Liver (tissue), 8 donors: ENCODE measurements at regions not wholly inside any gene's neighbourhood (a gene's known extent, or its start where the extent isn't known, plus 50 kb on each side); places are given as distances from the start of the nearest gene placed in this dataset.

Source experiments
- DNase-seq: peaks from one replicate; pipeline ENCODE4 v3.0.0-alpha.2; 2017; ENCODE audit warnings: low spot score
- H3K27ac ChIP-seq, 2 donors: one replicate each; pipeline ENCODE4 v1.7.0; 2013; ENCODE audit warnings: inconsistent platforms in 2 of 2, low read length in 2 of 2, control low read depth in 1 of 2, low read depth in 1 of 2, mild to moderate bottlenecking in 1 of 2
- H3K27me3 ChIP-seq, 4 donors: one replicate each; pipeline versions ENCODE4 v1.6.1 to v1.7.0; 2013; ENCODE audit warnings: low read length in 3 of 4, inconsistent platforms in 1 of 4, mild to moderate bottlenecking in 1 of 4, moderate library complexity in 1 of 4; ENCODE audit not compliant: control insufficient read depth in 4 of 4, insufficient read depth in 4 of 4
- H3K36me3 ChIP-seq, 4 donors: one replicate each; pipeline versions ENCODE4 v1.6.1 to v1.7.0; 2013; ENCODE audit warnings: low read length in 3 of 4, mild to moderate bottlenecking in 3 of 4, low read depth in 1 of 4, moderate library complexity in 1 of 4; ENCODE audit not compliant: control insufficient read depth in 4 of 4, insufficient read depth in 3 of 4
- H3K4me1 ChIP-seq, 4 donors: one replicate each; pipeline versions ENCODE4 v1.6.1 to v1.7.0; 2013; ENCODE audit warnings: low read length in 3 of 4, mild to moderate bottlenecking in 3 of 4, moderate library complexity in 1 of 4; ENCODE audit not compliant: control insufficient read depth in 4 of 4, insufficient read depth in 4 of 4
- H3K4me3 ChIP-seq, 3 donors: one replicate each; pipeline versions ENCODE4 v1.6.1 to v1.7.0; 2013; ENCODE audit warnings: low read length in 3 of 3, control low read depth in 1 of 3, low read depth in 1 of 3, mild to moderate bottlenecking in 1 of 3
- H3K9ac ChIP-seq, 2 donors: one replicate each; pipeline ENCODE4 v1.7.0; 2013; ENCODE audit warnings: low read length in 2 of 2, mild to moderate bottlenecking in 2 of 2, moderate library complexity in 2 of 2, control low read depth in 1 of 2, low read depth in 1 of 2
- H3K9me3 ChIP-seq, 4 donors: one replicate each; pipeline versions ENCODE4 v1.6.1 to v1.7.0; 2013; ENCODE audit warnings: low read length in 3 of 4; ENCODE audit not compliant: control insufficient read depth in 4 of 4
- EGR1 ChIP-seq, 2 donors: IDR thresholded peaks; 2 replicates each; pipeline ENCODE4 v1.6.1; 2016 to 2018; ENCODE audit warnings: antibody characterized with exemption in 2 of 2, low read depth in 2 of 2
- FOXA1 ChIP-seq: IDR thresholded peaks from 2 replicates; pipeline ENCODE4 v1.6.1; 2016; ENCODE audit warnings: antibody characterized with exemption
- FOXA2 ChIP-seq: IDR thresholded peaks from 2 replicates; pipeline ENCODE4 v1.6.1; 2016; ENCODE audit warnings: antibody characterized with exemption
- GABPA ChIP-seq, 2 donors: IDR thresholded peaks in 1 of 2; conservative IDR thresholded peaks in 1 of 2; 2 replicates each; pipeline ENCODE4 v1.6.1; 2016; ENCODE audit warnings: antibody characterized with exemption in 2 of 2, mild to moderate bottlenecking in 1 of 2, moderate library complexity in 1 of 2
- HNF4A ChIP-seq, 2 donors: conservative IDR thresholded peaks; 2 replicates each; pipeline ENCODE4 v1.6.1; 2016; ENCODE audit warnings: antibody characterized with exemption in 2 of 2, mild to moderate bottlenecking in 2 of 2
- HNF4G ChIP-seq: IDR thresholded peaks from 2 replicates; pipeline ENCODE4 v1.6.1; 2016; ENCODE audit warnings: antibody characterized with exemption
- JUND ChIP-seq, 2 donors: IDR thresholded peaks; 2 replicates each; pipeline ENCODE4 v1.6.1; 2016; ENCODE audit warnings: antibody characterized with exemption in 2 of 2
- NR2F2 ChIP-seq: IDR thresholded peaks from 2 replicates; pipeline ENCODE4 v1.6.1; 2016; ENCODE audit warnings: antibody characterized with exemption
- RAD21 ChIP-seq, 2 donors: IDR thresholded peaks; 2 replicates each; pipeline ENCODE4 v1.6.1; 2016; ENCODE audit warnings: antibody characterized with exemption in 2 of 2, mild to moderate bottlenecking in 2 of 2
- RXRA ChIP-seq, 2 donors: IDR thresholded peaks; 2 replicates each; pipeline ENCODE4 v1.6.1; 2017 to 2018; ENCODE audit warnings: antibody characterized with exemption in 2 of 2, mild to moderate bottlenecking in 1 of 2
- SP1 ChIP-seq: IDR thresholded peaks from 2 replicates; pipeline ENCODE4 v1.6.1; 2018; ENCODE audit warnings: antibody characterized with exemption, mild to moderate bottlenecking
- TAF1 ChIP-seq: conservative IDR thresholded peaks from 2 replicates; pipeline ENCODE4 v1.6.1; 2016; ENCODE audit warnings: antibody characterized with exemption, mild to moderate bottlenecking
- WGBS: extraction: QIAGEN DNeasy Blood & Tissue Kit; methylation state at CpG from one replicate; pipeline ENCODE4 v1.1.7; 2013; 5-methylcytosine and 5-hydroxymethylcytosine counted together
- TF ChIP-seq, protein P1 (sequence below): fragments of 150-350 bp; IDR thresholded peaks from 2 replicates; pipeline ENCODE4 v1.5.1; 2017; ENCODE audit warnings: improper control_type of control experiment, low read depth, low read length; ENCODE audit not compliant: missing input control
- TF ChIP-seq, protein P2 (sequence below): IDR thresholded peaks from 2 replicates; pipeline ENCODE4 v1.6.1; 2016; ENCODE audit warnings: antibody characterized with exemption
- TF ChIP-seq, protein P3 (sequence below): IDR thresholded peaks from 2 replicates; pipeline ENCODE4 v1.6.1; 2016; ENCODE audit warnings: antibody characterized with exemption, mild to moderate bottlenecking
- TF ChIP-seq, protein P4 (sequence below): IDR thresholded peaks from 2 replicates; pipeline ENCODE4 v1.6.1; 2016; ENCODE audit warnings: antibody characterized with exemption
- donor health status: healthy.
- donor health status: healthy.
- donor health status: healthy.
- donor health status: healthy.
- donor health status: healthy.

DNA sequence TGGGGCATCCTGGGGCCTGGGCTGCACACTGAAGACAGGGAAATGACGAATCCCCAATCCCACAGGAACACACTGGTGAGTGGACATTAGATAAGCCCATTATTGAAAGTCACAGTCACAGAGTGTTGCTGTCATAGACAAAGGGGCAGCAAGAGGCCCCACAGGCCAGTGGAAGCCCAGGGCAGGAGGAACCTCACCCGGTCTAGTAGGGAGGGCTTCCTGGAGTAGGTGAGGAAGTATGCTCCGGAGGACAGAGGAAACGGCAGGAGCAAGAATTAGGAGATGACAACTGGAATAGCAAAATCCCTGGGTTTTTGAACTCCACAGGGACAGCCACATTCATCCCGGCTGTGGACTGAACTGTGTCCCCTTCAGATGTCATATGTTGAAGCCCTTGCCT lies 101.2 kb downstream of the TPRA1 start:
- 93% methylated on average over 5 of the region's 5 CpGs for WGBS

DNA sequence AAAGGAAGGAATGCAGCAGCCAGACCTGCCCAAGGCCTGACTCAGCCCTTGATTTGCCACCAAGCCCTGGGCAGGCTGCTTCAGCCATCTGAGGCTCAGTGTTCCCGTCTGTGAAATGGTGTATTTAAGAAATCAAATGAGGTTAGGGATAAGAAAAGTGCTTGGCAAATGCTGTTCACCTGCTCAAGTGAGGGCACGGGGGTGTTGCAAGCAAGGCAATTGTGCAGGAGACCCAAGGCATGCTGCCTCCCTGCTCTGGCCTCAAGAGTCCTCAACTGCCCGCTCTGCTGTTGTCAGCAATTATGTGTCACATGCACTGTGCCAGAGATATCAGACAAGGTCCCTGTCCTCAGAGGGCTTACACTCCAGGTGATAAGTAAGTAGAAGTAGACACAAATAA lies 101.8 kb downstream of the TPRA1 start:
- no peaks in the 10 kb centered on the region for H3K36me3 ChIP-seq
- H3K27ac ChIP-seq: no peak overlapping the region
- H3K4me3 ChIP-seq: no peak overlapping the region
- H3K4me1 ChIP-seq: no peaks in the 10 kb centered on the region
- no peak for DNase-seq
- H3K9ac ChIP-seq: no peak overlapping the region
- H3K9me3 ChIP-seq: no peaks in the 10 kb centered on the region
- no peak for TF ChIP-seq HNF4A (conservative IDR thresholded peaks at IDR 0.05)
- TF ChIP-seq, protein P1, sequence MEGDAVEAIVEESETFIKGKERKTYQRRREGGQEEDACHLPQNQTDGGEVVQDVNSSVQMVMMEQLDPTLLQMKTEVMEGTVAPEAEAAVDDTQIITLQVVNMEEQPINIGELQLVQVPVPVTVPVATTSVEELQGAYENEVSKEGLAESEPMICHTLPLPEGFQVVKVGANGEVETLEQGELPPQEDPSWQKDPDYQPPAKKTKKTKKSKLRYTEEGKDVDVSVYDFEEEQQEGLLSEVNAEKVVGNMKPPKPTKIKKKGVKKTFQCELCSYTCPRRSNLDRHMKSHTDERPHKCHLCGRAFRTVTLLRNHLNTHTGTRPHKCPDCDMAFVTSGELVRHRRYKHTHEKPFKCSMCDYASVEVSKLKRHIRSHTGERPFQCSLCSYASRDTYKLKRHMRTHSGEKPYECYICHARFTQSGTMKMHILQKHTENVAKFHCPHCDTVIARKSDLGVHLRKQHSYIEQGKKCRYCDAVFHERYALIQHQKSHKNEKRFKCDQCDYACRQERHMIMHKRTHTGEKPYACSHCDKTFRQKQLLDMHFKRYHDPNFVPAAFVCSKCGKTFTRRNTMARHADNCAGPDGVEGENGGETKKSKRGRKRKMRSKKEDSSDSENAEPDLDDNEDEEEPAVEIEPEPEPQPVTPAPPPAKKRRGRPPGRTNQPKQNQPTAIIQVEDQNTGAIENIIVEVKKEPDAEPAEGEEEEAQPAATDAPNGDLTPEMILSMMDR: no peak
- no peak for TF ChIP-seq TAF1
- TF ChIP-seq EGR1 (IDR thresholded peaks at IDR 0.05; ENCODE audit: low read depth in 2 of 2): no peak
- TF ChIP-seq FOXA2: no peak
- no peak for TF ChIP-seq SP1
- TF ChIP-seq, protein P2, sequence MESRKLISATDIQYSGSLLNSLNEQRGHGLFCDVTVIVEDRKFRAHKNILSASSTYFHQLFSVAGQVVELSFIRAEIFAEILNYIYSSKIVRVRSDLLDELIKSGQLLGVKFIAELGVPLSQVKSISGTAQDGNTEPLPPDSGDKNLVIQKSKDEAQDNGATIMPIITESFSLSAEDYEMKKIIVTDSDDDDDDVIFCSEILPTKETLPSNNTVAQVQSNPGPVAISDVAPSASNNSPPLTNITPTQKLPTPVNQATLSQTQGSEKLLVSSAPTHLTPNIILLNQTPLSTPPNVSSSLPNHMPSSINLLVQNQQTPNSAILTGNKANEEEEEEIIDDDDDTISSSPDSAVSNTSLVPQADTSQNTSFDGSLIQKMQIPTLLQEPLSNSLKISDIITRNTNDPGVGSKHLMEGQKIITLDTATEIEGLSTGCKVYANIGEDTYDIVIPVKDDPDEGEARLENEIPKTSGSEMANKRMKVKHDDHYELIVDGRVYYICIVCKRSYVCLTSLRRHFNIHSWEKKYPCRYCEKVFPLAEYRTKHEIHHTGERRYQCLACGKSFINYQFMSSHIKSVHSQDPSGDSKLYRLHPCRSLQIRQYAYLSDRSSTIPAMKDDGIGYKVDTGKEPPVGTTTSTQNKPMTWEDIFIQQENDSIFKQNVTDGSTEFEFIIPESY: no peak
- TF ChIP-seq RXRA (IDR thresholded peaks at IDR 0.05): no peak
- TF ChIP-seq HNF4G: no peak
- H3K27me3 ChIP-seq: no peaks in the 10 kb centered on the region
- 95% methylated on average over 3 of the region's 3 CpGs for WGBS

More for the DNA sequence above, 101.2 kb downstream of the TPRA1 start:
- H3K4me3 ChIP-seq: no peak overlapping the region
- H3K27me3 ChIP-seq: no peaks in the 10 kb centered on the region
- no peaks in the 10 kb centered on the region for H3K36me3 ChIP-seq
- H3K27ac ChIP-seq: no peak overlapping the region
- DNase-seq: no peak
- H3K9me3 ChIP-seq: no peaks in the 10 kb centered on the region
- TF ChIP-seq HNF4A (conservative IDR thresholded peaks at IDR 0.05): no peak
- no peak for TF ChIP-seq FOXA1
- no peak for TF ChIP-seq FOXA2
- TF ChIP-seq JUND (IDR thresholded peaks at IDR 0.05): no peak
- no peak for TF ChIP-seq GABPA (IDR thresholded peaks at IDR 0.05 in 1 of 2, conservative IDR thresholded peaks at IDR 0.05 in 1 of 2)
- TF ChIP-seq, protein P3, sequence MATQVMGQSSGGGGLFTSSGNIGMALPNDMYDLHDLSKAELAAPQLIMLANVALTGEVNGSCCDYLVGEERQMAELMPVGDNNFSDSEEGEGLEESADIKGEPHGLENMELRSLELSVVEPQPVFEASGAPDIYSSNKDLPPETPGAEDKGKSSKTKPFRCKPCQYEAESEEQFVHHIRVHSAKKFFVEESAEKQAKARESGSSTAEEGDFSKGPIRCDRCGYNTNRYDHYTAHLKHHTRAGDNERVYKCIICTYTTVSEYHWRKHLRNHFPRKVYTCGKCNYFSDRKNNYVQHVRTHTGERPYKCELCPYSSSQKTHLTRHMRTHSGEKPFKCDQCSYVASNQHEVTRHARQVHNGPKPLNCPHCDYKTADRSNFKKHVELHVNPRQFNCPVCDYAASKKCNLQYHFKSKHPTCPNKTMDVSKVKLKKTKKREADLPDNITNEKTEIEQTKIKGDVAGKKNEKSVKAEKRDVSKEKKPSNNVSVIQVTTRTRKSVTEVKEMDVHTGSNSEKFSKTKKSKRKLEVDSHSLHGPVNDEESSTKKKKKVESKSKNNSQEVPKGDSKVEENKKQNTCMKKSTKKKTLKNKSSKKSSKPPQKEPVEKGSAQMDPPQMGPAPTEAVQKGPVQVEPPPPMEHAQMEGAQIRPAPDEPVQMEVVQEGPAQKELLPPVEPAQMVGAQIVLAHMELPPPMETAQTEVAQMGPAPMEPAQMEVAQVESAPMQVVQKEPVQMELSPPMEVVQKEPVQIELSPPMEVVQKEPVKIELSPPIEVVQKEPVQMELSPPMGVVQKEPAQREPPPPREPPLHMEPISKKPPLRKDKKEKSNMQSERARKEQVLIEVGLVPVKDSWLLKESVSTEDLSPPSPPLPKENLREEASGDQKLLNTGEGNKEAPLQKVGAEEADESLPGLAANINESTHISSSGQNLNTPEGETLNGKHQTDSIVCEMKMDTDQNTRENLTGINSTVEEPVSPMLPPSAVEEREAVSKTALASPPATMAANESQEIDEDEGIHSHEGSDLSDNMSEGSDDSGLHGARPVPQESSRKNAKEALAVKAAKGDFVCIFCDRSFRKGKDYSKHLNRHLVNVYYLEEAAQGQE: no peak
- TF ChIP-seq EGR1 (IDR thresholded peaks at IDR 0.05; ENCODE audit: low read depth in 2 of 2): no peak
- TF ChIP-seq NR2F2: no peak
- no peak for TF ChIP-seq HNF4G
- TF ChIP-seq RAD21 (IDR thresholded peaks at IDR 0.05): no peak
- TF ChIP-seq, protein P4, sequence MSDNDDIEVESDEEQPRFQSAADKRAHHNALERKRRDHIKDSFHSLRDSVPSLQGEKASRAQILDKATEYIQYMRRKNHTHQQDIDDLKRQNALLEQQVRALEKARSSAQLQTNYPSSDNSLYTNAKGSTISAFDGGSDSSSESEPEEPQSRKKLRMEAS: no peak
- no peak for TF ChIP-seq SP1
- no peak for TF ChIP-seq TAF1
- no peaks in the 10 kb centered on the region for H3K4me1 ChIP-seq
- H3K9ac ChIP-seq: no peak overlapping the region
